Activated naive CD8-positive, alpha-beta T cell (primary cell): ENCODE measurements at regions not wholly inside any gene's neighbourhood (a gene's known extent, or its start where the extent isn't known, plus 50 kb on each side); places are given as distances from the start of the nearest gene placed in this dataset.

ENCODE experiments used
- H3K27ac Mint-ChIP-seq: one replicate; pipeline ENCODE4 v1.8.0; 2021; ENCODE audit warnings: mixed read lengths
- H3K27me3 Mint-ChIP-seq: one replicate; pipeline ENCODE4 v1.8.0; 2021; ENCODE audit warnings: mixed read lengths
- H3K36me3 Mint-ChIP-seq: one replicate; pipeline ENCODE4 v1.8.0; 2021; ENCODE audit warnings: mixed read lengths
- H3K4me1 Mint-ChIP-seq: one replicate; pipeline ENCODE4 v1.8.0; 2021; ENCODE audit warnings: low read depth, mixed read lengths
- H3K4me3 Mint-ChIP-seq: one replicate; pipeline ENCODE4 v1.8.0; 2021; ENCODE audit warnings: mild to moderate bottlenecking, mixed read lengths
- H3K9me3 Mint-ChIP-seq: one replicate; pipeline ENCODE4 v1.8.0; 2021; ENCODE audit warnings: low read depth, mixed read lengths

DNA sequence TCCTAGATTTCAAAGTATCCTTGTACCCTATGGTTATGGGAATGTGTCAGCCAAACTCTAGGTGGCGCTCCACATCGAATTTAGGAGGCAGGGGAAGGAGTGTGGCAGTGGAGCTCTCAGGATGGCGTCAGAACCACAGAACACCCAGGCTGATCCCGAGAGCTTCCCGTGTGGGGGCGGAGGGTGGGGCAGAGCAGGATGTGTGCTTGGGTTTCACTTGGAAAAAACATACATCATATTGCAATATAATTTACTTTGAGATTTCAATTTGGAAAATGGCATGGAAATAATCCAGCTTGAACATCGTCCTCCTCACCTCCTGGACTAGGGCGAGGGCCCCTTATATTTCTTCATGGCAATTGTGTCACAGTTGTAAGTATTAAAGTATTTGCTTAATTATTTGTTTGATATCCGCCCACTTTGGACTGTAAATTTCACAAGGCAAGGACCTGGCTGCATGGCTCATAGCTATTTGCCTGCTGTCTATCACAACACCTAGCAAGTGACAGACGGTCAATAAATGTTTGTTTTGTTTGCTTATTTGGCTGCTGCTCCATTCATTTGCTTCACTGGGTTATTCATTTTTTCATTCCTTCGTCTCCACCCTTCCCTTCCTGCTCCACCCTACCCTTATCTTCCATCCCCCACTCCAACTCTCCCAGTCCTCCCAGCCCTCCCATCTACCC is 221.5 kb upstream of the HMGA2 start:
- Mint-ChIP-seq H3K9me3 (no peaks in the 10 kb centered on the region), H3K36me3 (no peaks in the 10 kb centered on the region), H3K27me3 (peaks cover 19% of the 10 kb centered on the region), H3K4me1 (no peaks in the 10 kb centered on the region), H3K4me3 (no peak overlapping the region), H3K27ac (no peak overlapping the region)

DNA sequence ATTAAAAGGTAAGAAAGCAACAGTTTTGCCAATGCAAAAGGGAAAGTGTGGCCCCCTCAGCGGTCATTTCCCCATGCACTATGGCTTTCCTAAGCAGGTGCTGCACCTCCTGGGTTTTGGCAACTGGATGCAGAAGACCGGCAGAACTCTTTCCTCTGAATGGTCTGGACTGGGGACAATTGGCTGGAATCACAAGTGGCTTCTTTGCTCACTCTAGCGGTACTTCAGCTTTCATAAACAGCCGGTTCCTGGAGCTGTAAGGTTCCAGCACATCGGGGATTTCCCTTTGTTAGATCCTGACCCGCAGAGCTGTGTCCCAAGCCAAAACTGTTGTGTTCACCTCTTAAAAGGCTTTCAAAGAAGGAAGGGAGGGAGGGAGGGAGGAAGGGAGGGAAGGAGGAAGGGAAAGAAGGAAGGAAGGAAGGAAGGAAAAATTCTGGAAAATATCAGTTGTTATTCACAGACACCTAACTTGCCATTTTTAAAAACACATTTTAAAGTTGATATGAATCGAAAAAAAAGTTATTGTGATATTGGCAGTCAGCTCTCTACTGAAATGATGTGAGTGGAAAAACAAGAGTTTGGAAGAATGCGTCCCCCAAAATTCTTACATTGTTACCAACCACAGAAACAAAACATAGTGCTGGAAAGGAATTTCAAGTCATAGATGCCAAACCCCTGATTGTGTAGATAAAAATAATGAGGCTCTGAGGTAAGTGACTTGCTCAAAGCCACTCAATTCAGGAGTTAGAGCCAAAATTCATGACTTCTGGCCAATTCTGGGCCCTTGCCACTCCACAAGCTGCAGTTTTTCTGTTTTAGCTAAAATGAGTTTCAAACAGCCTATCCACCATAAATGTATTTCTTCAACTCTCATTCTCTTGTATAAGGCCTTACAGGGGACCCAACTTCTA is 220.6 kb upstream of the HMGA2 start:
- no peaks in the 10 kb centered on the region for H3K36me3 Mint-ChIP-seq
- H3K9me3 Mint-ChIP-seq = no peaks in the 10 kb centered on the region
- no peaks in the 10 kb centered on the region for H3K4me1 Mint-ChIP-seq
- H3K27ac Mint-ChIP-seq = no peak overlapping the region
- H3K27me3 Mint-ChIP-seq = peaks cover 17% of the 10 kb centered on the region
- H3K4me3 Mint-ChIP-seq = no peak overlapping the region

DNA sequence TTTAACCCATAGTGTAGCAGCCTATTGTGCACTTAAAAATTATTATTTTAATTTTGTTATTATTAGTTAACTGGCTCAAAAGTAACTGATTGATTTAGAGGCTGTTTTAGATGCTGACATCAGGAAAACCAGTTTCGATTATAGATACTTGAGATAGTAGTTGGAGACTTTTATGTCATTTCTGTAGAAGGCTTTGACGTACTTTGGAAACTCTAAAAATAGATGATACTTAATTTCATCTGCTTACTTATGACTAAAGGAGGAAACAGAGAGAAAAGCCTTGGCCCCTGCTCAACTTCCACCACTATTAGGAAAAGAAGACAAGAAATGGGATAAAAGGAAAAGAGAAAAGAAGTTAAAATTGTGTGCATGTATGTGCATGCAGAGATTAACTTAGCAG is 219.3 kb upstream of the HMGA2 start:
- Mint-ChIP-seq H3K27me3 (peaks cover 14% of the 10 kb centered on the region), H3K27ac (no peak overlapping the region), H3K36me3 (no peaks in the 10 kb centered on the region), H3K4me3 (no peak overlapping the region), H3K4me1 (no peaks in the 10 kb centered on the region), H3K9me3 (no peaks in the 10 kb centered on the region)

DNA sequence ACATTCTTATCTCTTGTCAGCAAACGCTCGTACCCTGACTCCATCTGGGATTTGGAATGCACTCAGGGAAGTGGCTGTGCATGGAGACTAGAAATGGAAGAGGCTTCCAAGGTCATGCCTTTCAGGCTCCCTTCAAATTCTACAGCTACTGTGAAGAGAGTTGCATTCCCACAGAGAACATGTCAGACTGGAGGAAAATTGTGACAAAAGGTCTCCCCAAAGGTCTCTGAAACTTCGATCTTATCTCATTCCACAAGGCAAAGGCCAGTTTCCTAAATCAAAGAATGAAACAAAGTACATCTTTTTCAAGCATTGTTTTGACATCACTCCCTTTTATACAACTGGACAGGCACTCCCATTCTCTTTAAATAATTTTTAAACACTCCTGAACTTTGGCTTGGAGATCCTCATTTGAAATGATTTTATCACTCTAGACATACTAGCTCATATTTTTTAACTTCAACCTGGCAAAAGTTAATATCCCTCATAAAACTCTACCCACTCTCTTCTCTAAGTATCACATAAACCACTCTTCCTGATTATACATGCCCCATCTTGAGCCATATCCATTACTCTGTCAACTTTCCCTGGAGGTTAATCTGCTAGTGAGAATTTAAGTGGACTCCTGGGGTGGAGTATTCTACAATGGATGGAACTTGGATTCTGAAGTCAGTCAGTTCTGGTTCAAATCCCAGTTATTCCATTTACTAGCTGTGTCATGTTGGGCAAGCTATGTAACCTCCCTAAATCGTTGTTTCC is 218.1 kb upstream of the HMGA2 start:
- Mint-ChIP-seq H3K4me3 (no peak overlapping the region), H3K4me1 (no peaks in the 10 kb centered on the region), H3K27ac (no peak overlapping the region), H3K9me3 (no peaks in the 10 kb centered on the region), H3K36me3 (no peaks in the 10 kb centered on the region), H3K27me3 (peaks cover 11% of the 10 kb centered on the region)

DNA sequence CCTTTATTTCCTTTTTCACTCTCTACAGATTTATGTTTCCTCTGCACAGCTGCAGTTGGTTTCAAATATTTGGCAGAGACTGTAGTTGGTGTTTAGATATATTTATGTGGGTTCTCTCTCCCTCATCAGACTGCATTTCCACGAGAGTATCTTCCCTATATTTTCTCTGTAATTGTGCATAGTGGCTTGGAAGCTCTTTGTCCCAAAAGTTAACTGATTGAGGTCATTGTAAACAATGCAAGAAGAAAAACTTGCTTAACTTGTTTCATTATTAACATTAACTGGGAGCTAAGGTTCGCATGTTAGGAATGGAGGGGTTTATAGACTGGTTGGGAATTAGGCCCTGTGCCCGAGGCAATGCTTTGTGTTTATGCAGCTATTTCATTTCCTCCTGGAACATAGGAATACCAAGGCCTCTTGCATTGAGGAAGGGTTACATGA is 216.9 kb upstream of the HMGA2 start:
- H3K9me3 Mint-ChIP-seq = no peaks in the 10 kb centered on the region
- no peaks in the 10 kb centered on the region for H3K4me1 Mint-ChIP-seq
- H3K4me3 Mint-ChIP-seq = no peak overlapping the region
- H3K27ac Mint-ChIP-seq = no peak overlapping the region
- H3K27me3 Mint-ChIP-seq = peaks cover 6% of the 10 kb centered on the region
- H3K36me3 Mint-ChIP-seq = no peaks in the 10 kb centered on the region

DNA sequence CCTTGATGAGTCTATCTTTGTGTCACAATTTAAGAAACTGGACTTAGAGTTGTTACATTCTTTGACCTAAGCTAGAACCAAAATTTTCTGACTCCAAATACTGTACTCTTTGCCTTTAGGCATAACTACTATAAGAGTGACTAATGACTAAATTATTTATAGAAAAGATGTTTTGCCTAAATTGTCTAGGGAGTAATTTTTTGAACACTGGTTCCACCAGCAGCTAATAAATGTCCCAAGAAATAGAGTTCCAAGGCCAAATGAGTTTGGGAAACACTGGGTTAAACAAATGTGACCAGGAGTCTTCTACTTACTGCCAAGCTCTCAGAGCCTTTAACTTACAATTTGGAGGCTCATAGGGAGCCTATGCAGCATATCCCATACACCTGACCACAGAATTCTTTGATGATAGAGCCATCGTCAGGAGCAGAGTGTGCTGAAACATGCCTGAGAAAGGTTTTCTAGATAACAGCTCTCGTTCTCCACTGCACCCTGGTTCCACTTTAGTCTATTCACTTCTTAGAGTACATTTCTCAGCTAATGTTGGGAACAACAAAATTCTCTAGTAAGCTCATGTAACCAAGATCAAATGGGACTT is 215.9 kb upstream of the HMGA2 start:
- Mint-ChIP-seq H3K9me3 (no peaks in the 10 kb centered on the region), H3K4me1 (no peaks in the 10 kb centered on the region), H3K36me3 (no peaks in the 10 kb centered on the region), H3K4me3 (no peak overlapping the region), H3K27ac (no peak overlapping the region), H3K27me3 (peaks cover 4% of the 10 kb centered on the region)

DNA sequence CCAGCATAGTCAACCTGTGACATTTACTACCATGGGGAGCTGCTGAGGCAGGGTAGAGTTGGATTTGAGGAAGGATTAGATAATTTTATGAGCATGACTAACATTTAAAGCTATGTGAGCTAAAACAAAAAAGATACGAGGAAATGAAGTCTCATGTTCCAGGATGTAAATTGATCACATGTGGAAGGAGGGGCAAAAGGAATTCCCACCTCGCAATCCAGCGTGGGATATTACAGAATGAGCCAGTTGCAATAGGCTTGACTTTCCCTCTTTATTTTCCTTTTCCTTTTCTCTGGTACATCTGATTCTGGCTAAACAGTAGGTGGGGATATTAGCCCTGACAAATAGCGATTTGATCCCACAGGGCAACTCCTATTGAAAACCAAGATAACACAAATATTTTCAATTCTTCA is 214.9 kb upstream of the HMGA2 start:
- no peak overlapping the region for H3K27ac Mint-ChIP-seq
- peaks cover 8% of the 10 kb centered on the region for H3K27me3 Mint-ChIP-seq
- no peaks in the 10 kb centered on the region for H3K9me3 Mint-ChIP-seq
- no peak overlapping the region for H3K4me3 Mint-ChIP-seq
- no peaks in the 10 kb centered on the region for H3K36me3 Mint-ChIP-seq
- no peaks in the 10 kb centered on the region for H3K4me1 Mint-ChIP-seq

DNA sequence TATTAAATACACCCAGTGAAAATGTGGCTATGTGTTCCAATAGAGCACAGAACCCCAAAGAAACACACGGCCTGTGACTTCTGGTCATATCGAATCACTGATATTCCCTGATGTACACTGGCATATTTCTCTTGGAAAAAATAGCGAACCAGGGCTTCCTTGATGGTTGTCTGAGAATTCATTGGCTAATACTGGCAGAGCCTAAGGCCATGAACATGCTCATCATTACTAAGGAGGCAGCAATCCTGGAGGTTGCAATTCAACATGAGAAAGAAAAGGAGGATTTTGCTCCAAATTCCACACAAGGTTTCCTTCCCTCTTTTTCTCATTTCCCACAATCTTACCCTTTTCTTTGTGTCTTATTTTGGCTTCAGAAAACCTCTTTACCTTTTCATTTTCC is 212.9 kb upstream of the HMGA2 start:
- H3K4me3 Mint-ChIP-seq = no peak overlapping the region
- H3K27ac Mint-ChIP-seq = no peak overlapping the region

DNA sequence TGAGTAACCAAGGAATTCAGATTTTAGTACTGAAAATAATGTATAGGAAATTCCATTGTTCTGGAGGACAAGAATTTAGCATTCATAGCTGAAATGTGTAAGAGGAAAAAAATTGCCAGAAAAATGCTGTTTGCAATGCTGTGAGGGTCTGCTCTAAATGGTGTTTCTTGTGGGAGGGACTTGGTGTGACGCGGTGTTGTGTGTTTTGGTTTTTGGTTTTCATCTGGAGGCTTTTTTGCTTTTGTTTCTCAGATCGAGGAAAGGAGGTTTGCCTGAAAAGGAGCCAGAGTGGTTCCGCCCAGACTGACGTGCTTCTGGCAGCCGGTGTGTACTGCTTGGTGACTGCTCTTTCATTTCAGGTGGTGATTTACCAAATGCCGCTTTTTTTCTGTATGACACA is 211.8 kb upstream of the HMGA2 start:
- no peaks in the 10 kb centered on the region for H3K36me3 Mint-ChIP-seq
- H3K4me1 Mint-ChIP-seq = no peaks in the 10 kb centered on the region
- no peaks in the 10 kb centered on the region for H3K9me3 Mint-ChIP-seq
- H3K27ac Mint-ChIP-seq = no peak overlapping the region
- H3K27me3 Mint-ChIP-seq = peaks cover 11% of the 10 kb centered on the region
- no peak overlapping the region for H3K4me3 Mint-ChIP-seq

More for the DNA sequence above, 212.9 kb upstream of the HMGA2 start:
- Mint-ChIP-seq H3K9me3 (no peaks in the 10 kb centered on the region), H3K4me1 (no peaks in the 10 kb centered on the region), H3K27me3 (peaks cover 12% of the 10 kb centered on the region), H3K36me3 (no peaks in the 10 kb centered on the region)

DNA sequence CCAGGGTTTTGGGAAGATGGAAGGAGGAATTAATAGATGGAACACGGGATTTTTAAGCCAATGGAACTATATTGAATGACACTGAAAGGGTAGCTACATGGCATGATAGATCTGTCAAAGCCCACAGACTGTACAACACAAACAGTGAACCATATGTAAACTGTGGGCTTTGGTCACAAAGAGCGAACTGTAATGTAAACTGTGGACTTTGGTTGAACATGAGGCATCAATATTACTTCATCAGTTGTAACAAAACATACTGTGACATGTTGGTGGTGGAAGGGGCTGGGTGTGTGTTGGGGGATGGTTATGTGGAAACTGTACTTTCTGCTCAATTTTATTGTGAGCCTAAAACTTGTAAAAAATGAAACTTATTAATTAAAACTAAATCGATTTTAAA is 210.6 kb upstream of the HMGA2 start:
- H3K9me3 Mint-ChIP-seq = no peaks in the 10 kb centered on the region
- peaks cover 16% of the 10 kb centered on the region for H3K27me3 Mint-ChIP-seq

DNA sequence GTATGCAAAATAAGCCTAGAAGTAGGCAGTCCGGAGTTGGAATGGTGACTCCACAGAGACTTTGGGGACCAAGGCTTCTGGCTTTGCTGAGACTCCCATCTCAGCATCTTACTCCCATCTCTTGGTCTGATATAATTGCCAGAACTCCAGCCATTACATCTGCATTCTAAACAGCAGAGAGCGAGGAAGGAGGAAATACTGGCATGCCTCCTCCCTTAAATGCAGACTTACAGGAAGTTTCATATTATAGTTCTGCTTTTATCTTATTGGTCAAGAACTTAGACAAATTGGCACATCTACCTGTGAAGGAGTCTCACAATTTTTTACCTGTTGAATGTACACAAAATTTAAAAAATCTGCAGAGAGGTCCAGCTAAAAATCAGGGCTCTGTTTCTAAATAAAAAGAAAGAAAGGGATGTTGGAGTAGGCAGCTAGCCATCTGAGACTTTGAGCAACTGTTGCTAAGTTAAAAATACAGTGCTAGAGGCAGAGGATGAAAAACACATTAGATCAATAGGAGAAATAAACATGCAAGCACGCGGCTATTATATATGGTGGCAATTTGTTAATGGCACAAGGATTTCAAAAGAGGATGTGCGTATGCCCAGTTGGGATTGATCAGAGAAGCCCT is 209.9 kb upstream of the HMGA2 start:
- Mint-ChIP-seq H3K27me3 (peaks cover 18% of the 10 kb centered on the region), H3K9me3 (no peaks in the 10 kb centered on the region), H3K4me1 (no peaks in the 10 kb centered on the region), H3K36me3 (no peaks in the 10 kb centered on the region), H3K4me3 (no peak overlapping the region), H3K27ac (no peak overlapping the region)

More for the DNA sequence above, 210.6 kb upstream of the HMGA2 start:
- no peaks in the 10 kb centered on the region for H3K36me3 Mint-ChIP-seq
- H3K4me3 Mint-ChIP-seq = no peak overlapping the region
- no peak overlapping the region for H3K27ac Mint-ChIP-seq
- H3K4me1 Mint-ChIP-seq = no peaks in the 10 kb centered on the region

DNA sequence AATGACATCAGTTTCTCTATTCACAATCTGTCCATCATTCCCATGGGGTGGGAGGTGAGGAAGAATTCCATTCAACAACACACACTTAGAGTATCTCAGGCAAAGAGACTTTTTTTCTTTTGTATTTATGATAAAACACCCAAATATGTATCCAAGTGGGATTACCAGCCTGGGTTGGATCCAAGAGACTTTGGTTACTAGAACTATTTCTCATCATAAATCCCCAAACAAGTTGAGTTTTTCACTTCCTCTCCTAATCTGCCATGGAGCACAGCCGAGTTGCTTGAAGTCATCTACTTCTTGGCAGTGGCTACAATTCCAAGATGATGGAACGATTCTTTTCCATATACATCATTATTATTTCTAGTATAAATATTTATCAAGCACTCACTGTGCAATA is 209.2 kb upstream of the HMGA2 start:
- Mint-ChIP-seq H3K27me3 (peaks cover 18% of the 10 kb centered on the region), H3K27ac (no peak overlapping the region), H3K36me3 (no peaks in the 10 kb centered on the region), H3K9me3 (no peaks in the 10 kb centered on the region), H3K4me1 (no peaks in the 10 kb centered on the region), H3K4me3 (no peak overlapping the region)

DNA sequence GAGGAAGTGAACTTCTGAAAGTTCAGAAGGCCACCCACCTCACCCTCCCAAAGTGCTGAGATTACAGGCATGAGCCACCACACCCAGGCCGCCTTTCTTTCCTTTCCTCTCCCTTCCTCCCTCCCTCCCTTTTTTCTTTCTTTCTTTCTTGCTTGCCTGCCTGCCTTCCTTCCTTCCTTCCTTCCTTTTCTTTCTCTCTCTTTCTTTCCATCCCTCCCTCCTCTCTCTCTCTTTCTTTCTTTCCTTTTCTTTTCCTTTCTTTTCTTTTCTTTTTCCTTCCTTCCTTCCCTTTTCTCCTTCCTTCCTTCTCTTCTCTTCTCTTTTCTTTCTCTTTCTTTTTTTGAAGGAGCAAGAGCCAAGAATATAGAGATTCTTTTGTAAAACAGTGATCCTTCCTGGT is 208.3 kb upstream of the HMGA2 start:
- Mint-ChIP-seq H3K27me3 (peaks cover 18% of the 10 kb centered on the region), H3K27ac (no peak overlapping the region), H3K36me3 (no peaks in the 10 kb centered on the region), H3K4me3 (no peak overlapping the region), H3K4me1 (no peaks in the 10 kb centered on the region), H3K9me3 (no peaks in the 10 kb centered on the region)

DNA sequence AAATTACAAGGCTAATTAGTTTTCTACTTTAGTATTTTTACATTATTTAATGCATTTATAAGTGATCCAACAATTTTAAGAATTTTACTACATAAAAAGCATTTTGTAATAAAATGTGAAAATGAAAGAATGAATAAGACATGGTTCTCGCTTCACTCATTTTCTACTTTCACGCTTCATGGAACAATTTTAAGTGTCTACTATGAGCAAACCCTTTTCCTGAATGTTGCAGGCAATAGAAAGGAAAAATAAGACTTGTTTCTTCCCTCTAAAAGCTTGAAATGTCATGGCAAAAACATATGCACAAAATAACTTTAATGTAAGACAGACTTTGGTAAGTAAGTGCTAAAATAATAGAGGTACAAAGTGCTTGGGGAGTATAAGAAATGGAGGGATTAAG is 205.7 kb upstream of the HMGA2 start:
- Mint-ChIP-seq H3K9me3 (no peaks in the 10 kb centered on the region), H3K4me3 (no peak overlapping the region), H3K4me1 (no peaks in the 10 kb centered on the region), H3K27me3 (peaks cover 17% of the 10 kb centered on the region), H3K36me3 (no peaks in the 10 kb centered on the region), H3K27ac (peak overlapping the region; percentile 10)
